ENCODE measurements at regions not wholly inside any gene's neighbourhood (a gene's known extent, or its start where the extent isn't known, plus 50 kb on each side); places are given as distances from the start of the nearest gene placed in this dataset.

- TF ChIP-seq POLR2AphosphoS5 (IDR thresholded peaks at IDR 0.05) (no peak), CTCF (IDR thresholded peaks at IDR 0.05) (no peak)
Observed at GRCh38 chr2:149841396-149841795, 253.8 kb upstream of the MMADHC start.
